K562 (cell line): ENCODE measurements at regions not wholly inside any gene's neighbourhood (a gene's known extent, or its start where the extent isn't known, plus 50 kb on each side); places are given as distances from the start of the nearest gene placed in this dataset.

ENCODE experiments used
- ATAC-seq: fragments of 200-7000 bp; cut with Tn5 transposase; 3 replicates; pipeline ENCODE4 v1.9.1; 2020; ENCODE audit warnings: moderate library complexity
- BruUV-seq: library from RNA; stranded (reverse); fragments of 400-500 nt; replicated peaks from 2 replicates; lab custom pipeline; 2021; lab: Mats Ljungman, UMichigan
- CTCF ChIA-PET: fragments of 300-600 bp; formaldehyde crosslinking; extraction: SDS; loops from one replicate; lab custom pipeline; 2021; ENCODE audit warnings: low intra/inter-chr PET ratio; lab: Yijun Ruan, JAX
- POLR2A ChIA-PET: fragments of 300-600, 350-650 bp; sonication (Branson Sonifier 250); formaldehyde crosslinking; extraction: SDS; loops from one replicate; lab custom pipeline; 2021; ENCODE audit warnings: antibody characterized with exemption, inconsistent platforms; lab: Yijun Ruan, JAX
- DNase-seq, 4 experiments: peaks; one replicate each; pipeline versions ENCODE4 v3.0.0 to v3.0.0-alpha.2; 2011 to 2018; ENCODE audit warnings: low spot score in 3 of 4, mixed read lengths in 3 of 4; ENCODE audit errors: extremely low read depth in 1 of 4
- FAIRE-seq: peaks from 2 replicates; lab custom pipeline; 2011; peaks lifted over from hg19 to GRCh38; lab: Jason Lieb, UNC
- H2AFZ ChIP-seq: 2 replicates; pipeline ENCODE4 v1.6.0; 2011; ENCODE audit warnings: low read depth, low read length, control low read depth, inconsistent platforms
- H3K27ac ChIP-seq: fragments of 200-600 bp; 3 replicates; pipeline ENCODE4 v1.8.0; 2011; ENCODE audit warnings: low read depth, mild to moderate bottlenecking, control low read depth, inconsistent platforms, low read length, moderate library complexity, mixed read lengths; ENCODE audit errors: extremely low read depth
- H3K27me3 ChIP-seq, 2 experiments: fragments of 300-600 bp in 1 of 2; 2 replicates in 1 of 2; 3 replicates in 1 of 2; pipeline versions ENCODE4 v1.6.0 to v1.8.0; 2011; ENCODE audit warnings: inconsistent platforms in 2 of 2, low read length in 2 of 2, mild to moderate bottlenecking in 1 of 2, mixed read lengths in 1 of 2, moderate library complexity in 1 of 2; ENCODE audit not compliant: control insufficient read depth in 2 of 2, insufficient read depth in 2 of 2
- H3K36me3 ChIP-seq: fragments of 300-600 bp; 3 replicates; pipeline ENCODE4 v1.8.0; 2011; ENCODE audit warnings: mild to moderate bottlenecking, low read length, inconsistent platforms; ENCODE audit not compliant: control insufficient read depth, insufficient read depth
- H3K4me1 ChIP-seq, 2 experiments: fragments of 200-600 bp in 1 of 2; replicated peaks in 1 of 2; 2 replicates in 1 of 2; 3 replicates in 1 of 2; pipeline versions ENCODE4 v1.5.1 to v1.8.0; 2011; ENCODE audit warnings: inconsistent platforms in 2 of 2, low read length in 2 of 2, mild to moderate bottlenecking in 1 of 2, mixed read lengths in 1 of 2, moderate library complexity in 1 of 2; ENCODE audit not compliant: control insufficient read depth in 2 of 2, insufficient read depth in 2 of 2
- H3K4me2 ChIP-seq: 2 replicates; pipeline ENCODE4 v1.6.1; 2011; ENCODE audit warnings: low read length, control low read depth, inconsistent platforms, mixed read lengths; ENCODE audit not compliant: insufficient read depth
- H3K4me3 ChIP-seq: fragments of 200-600 bp; sonication (generic), shearing (Covaris generic); 2 replicates; pipeline ENCODE4 v1.5.1; 2016; ENCODE audit warnings: control low read depth, inconsistent platforms
- H3K79me2 ChIP-seq: fragments of 200-600 bp; 3 replicates; pipeline ENCODE4 v1.8.0; 2011; ENCODE audit warnings: low read length, inconsistent platforms; ENCODE audit not compliant: control insufficient read depth, insufficient read depth
- H3K9ac ChIP-seq, 2 experiments: 2 replicates each; pipeline versions ENCODE4 v1.6.0 to v1.6.1; 2011; ENCODE audit warnings: low read depth in 2 of 2, low read length in 2 of 2, control low read depth in 1 of 2, inconsistent platforms in 1 of 2, mild to moderate bottlenecking in 1 of 2, mixed read lengths in 1 of 2; ENCODE audit not compliant: insufficient read depth in 1 of 2
- H3K9me1 ChIP-seq: one replicate; pipeline ENCODE4 v1.6.0; 2011; ENCODE audit warnings: inconsistent platforms, mild to moderate bottlenecking, low read length, moderate library complexity; ENCODE audit not compliant: control insufficient read depth, insufficient read depth
- H3K9me3 ChIP-seq: replicated peaks from 2 replicates; pipeline ENCODE4 v1.5.1; 2011; ENCODE audit warnings: low read depth, low read length, inconsistent platforms; ENCODE audit not compliant: control insufficient read depth, insufficient read depth
- H4K20me1 ChIP-seq: replicated peaks from 2 replicates; pipeline ENCODE4 v1.6.1; 2011; ENCODE audit warnings: low read length, inconsistent platforms, mixed read lengths; ENCODE audit not compliant: control insufficient read depth, insufficient read depth
- C11orf30 ChIP-seq: fragments of 450-650 bp; IDR thresholded peaks from 2 replicates; pipeline ENCODE4 v1.6.1; 2016; ENCODE audit warnings: low read depth, mild to moderate bottlenecking
- FOXA1 ChIP-seq: fragments of 450-650 bp; IDR thresholded peaks from 2 replicates; pipeline ENCODE4 v1.6.1; 2016; ENCODE audit warnings: mild to moderate bottlenecking, borderline replicate concordance
- FOXJ2 ChIP-seq: fragments of 200-800 bp; sonication (Bioruptor generic); IDR thresholded peaks from 2 replicates; pipeline ENCODE4 v1.6.1; 2016; ENCODE audit warnings: missing genetic modification characterization, missing compliant biosample characterization
- HOMEZ ChIP-seq: fragments of 250-450 bp; sonication (Bioruptor Pico); IDR thresholded peaks from 2 replicates; pipeline ENCODE4 v1.4.0; 2020; ENCODE audit warnings: mild to moderate bottlenecking, moderate library complexity
- JUN ChIP-seq, 2 experiments: sonication (generic) in 1 of 2; formaldehyde crosslinking in 1 of 2; IDR thresholded peaks; 2 replicates each; pipeline versions ENCODE4 v1.6.1 to v1.8.0; 2012 to 2022; ENCODE audit warnings: borderline replicate concordance in 2 of 2, mild to moderate bottlenecking in 2 of 2, improper control_type of control experiment in 1 of 2, low read depth in 1 of 2, low read length in 1 of 2, missing genetic modification reagents in 1 of 2
- KDM5B ChIP-seq: fragments of 200-600 bp; sonication (generic); IDR thresholded peaks from 2 replicates; pipeline ENCODE4 v1.6.1; 2012; ENCODE audit warnings: low read depth, mild to moderate bottlenecking, moderate library complexity, low read length, control low read depth, inconsistent platforms; ENCODE audit not compliant: insufficient replicate concordance
- KLF6 ChIP-seq: fragments of 250-450 bp; sonication (Bioruptor Pico); IDR thresholded peaks from 2 replicates; pipeline ENCODE4 v1.4.0; 2020; ENCODE audit warnings: mild to moderate bottlenecking, moderate library complexity, borderline replicate concordance
- POLR2AphosphoS5 ChIP-seq: IDR thresholded peaks from 2 replicates; pipeline ENCODE4 v1.6.1; 2011; ENCODE audit warnings: mild to moderate bottlenecking, low read depth, low read length, moderate library complexity; ENCODE audit not compliant: control insufficient read depth, insufficient read depth
- RBM25 ChIP-seq: fragments of 200-400 bp; formaldehyde crosslinking; IDR thresholded peaks from 2 replicates; pipeline ENCODE4 v1.6.1; 2018; ENCODE audit warnings: low read length, low read depth, moderate library complexity; ENCODE audit not compliant: severe bottlenecking
- SREBF1 ChIP-seq: fragments of 150-350 bp; IDR thresholded peaks from 2 replicates; pipeline ENCODE4 v1.6.1; 2014; ENCODE audit warnings: antibody characterized with exemption, low read depth, low read length, borderline replicate concordance
- ZBTB5 ChIP-seq: fragments of 450-650 bp; IDR thresholded peaks from 2 replicates; pipeline ENCODE4 v1.6.1; 2017; ENCODE audit warnings: antibody characterized with exemption
- ZNF224 ChIP-seq: sonication (generic); formaldehyde crosslinking; IDR thresholded peaks from 2 replicates; pipeline ENCODE4 v1.8.0; 2022; ENCODE audit warnings: mild to moderate bottlenecking, missing genetic modification reagents
- ZNF57 ChIP-seq: fragments of 450-650 bp; formaldehyde crosslinking; IDR thresholded peaks from 2 replicates; pipeline ENCODE4 v1.4.0; 2020; ENCODE audit warnings: mild to moderate bottlenecking, moderate library complexity
- WGBS: fragments of 100-300 bp; shearing (Covaris generic); methylation state at CpG from one replicate; pipeline ENCODE4 v1.1.6; 2016; ENCODE audit warnings: low coverage, mixed read lengths; ENCODE audit not compliant: insufficient coverage; ENCODE audit errors: missing lambda C conversion rate; 5-methylcytosine and 5-hydroxymethylcytosine counted together
- in situ Hi-C: fragments of 300-500 bp; cut with MboI; formaldehyde crosslinking; loops from 4 replicates; pipeline ENCODE4 v1.15.0; 2018; ENCODE audit warnings: inconsistent platforms, mixed read lengths
- intact Hi-C: fragments of 100-400 bp; cut with micrococcal nuclease; formaldehyde crosslinking; loops from 2 replicates; pipeline ENCODE4 v1.14.2; 2022

- no peaks in the 10 kb centered on the region for H4K20me1 ChIP-seq
- no peaks in the 10 kb centered on the region for H3K27me3 ChIP-seq
- FAIRE-seq (no peak), ATAC-seq (no peak), DNase-seq (no peak)
- no peaks in the 10 kb centered on the region for H3K36me3 ChIP-seq
- BruUV-seq, result no TSS peak
- intact Hi-C loops, result no loop called here
- H3K27ac ChIP-seq, result no peak overlapping the region
- no peaks in the 10 kb centered on the region for H3K9me1 ChIP-seq
- no peak overlapping the region for H3K4me3 ChIP-seq
- no peaks in the 10 kb centered on the region for H3K4me1 ChIP-seq
- H3K4me2 ChIP-seq, result no peak overlapping the region
- no peak overlapping the region for H2AFZ ChIP-seq
- no peak for TF ChIP-seq FOXA1
- no peak for TF ChIP-seq ZBTB5
- TF ChIP-seq ZNF57 (CRISPR knock-in tag), result no peak
- no peak for TF ChIP-seq RBM25
- TF ChIP-seq JUN (IDR thresholded peaks at IDR 0.05; ENCODE audit: borderline replicate concordance, low read depth, low read length), result no peak
- TF ChIP-seq JUN (CRISPR knock-in tag; IDR thresholded peaks at IDR 0.05; ENCODE audit: borderline replicate concordance), result no peak
- TF ChIP-seq POLR2AphosphoS5, result no peak
- no peak for TF ChIP-seq ZNF224 (CRISPR knock-in tag)
- TF ChIP-seq C11orf30, result no peak
- TF ChIP-seq FOXJ2 (tag), result no peak
- TF ChIP-seq HOMEZ (CRISPR knock-in tag), result no peak
- no peak for TF ChIP-seq KDM5B
- no peak for TF ChIP-seq SREBF1
- no peak for TF ChIP-seq KLF6 (CRISPR knock-in tag)
- 0% methylated on average over 2 of the region's 2 CpGs for WGBS
- ChIA-PET POLR2A (no interaction called here), CTCF (no interaction called here)
- no peak overlapping the region for H3K9ac ChIP-seq
- in situ Hi-C loops, result no loop called here
- H3K79me2 ChIP-seq, result no peaks in the 10 kb centered on the region
- H3K9me3 ChIP-seq, result no peaks in the 10 kb centered on the region
Observed at GRCh38 chr5:167633931-167634341, 657.5 kb upstream of the WWC1 start.
